ENCODE measurements at regions not wholly inside any gene's neighbourhood (a gene's known extent, or its start where the extent isn't known, plus 50 kb on each side); places are given as distances from the start of the nearest gene placed in this dataset.

DNA sequence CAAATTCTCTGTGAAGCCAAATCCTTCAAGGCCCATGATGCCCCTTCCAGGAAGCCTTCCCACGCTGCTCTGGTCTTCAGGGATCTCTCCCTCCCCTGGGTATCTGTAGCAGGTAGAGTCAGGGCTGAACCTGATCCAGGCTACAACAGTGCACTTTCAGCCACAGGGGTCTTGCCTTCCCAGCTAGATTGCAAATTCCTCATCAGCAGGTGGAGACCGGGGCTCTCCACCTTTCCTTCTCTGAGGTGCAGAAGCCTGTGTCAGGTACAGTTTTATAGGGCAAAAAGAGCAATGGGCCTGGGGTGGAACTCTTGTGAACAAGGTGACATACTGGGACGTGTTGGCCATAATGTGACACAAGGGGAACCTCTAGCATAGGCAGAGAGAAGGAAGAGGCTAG is 312.9 kb downstream of the MYCN start:
- H3K4me2 ChIP-seq (ENCODE audit: low read length): no peak overlapping the region
- H3K4me3 ChIP-seq (ENCODE audit: low read depth, low read length, poor library complexity, severe bottlenecking): no peak overlapping the region
- no peaks in the 10 kb centered on the region for H3K27me3 ChIP-seq (ENCODE audit: insufficient read depth, low read length)
- no peak overlapping the region for H3K9ac ChIP-seq (ENCODE audit: low read length)
- no peaks in the 10 kb centered on the region for H3F3A ChIP-seq (ENCODE audit: insufficient read depth, low read length)
- H3K79me2 ChIP-seq (ENCODE audit: insufficient read depth, low read length): no peaks in the 10 kb centered on the region
- no peaks in the 10 kb centered on the region for H3K36me3 ChIP-seq (ENCODE audit: insufficient read depth, low read length)
- no peaks in the 10 kb centered on the region for H3K9me2 ChIP-seq (ENCODE audit: low read depth, low read length)
- H3K27ac ChIP-seq (ENCODE audit: low read depth, low read length, poor library complexity, severe bottlenecking): no peak overlapping the region
- H2AFZ ChIP-seq (ENCODE audit: low read length): no peak overlapping the region
- H4K20me1 ChIP-seq (ENCODE audit: insufficient read depth, low read length): no peaks in the 10 kb centered on the region
- no peaks in the 10 kb centered on the region for H3K9me3 ChIP-seq (ENCODE audit: low read length)
- no peaks in the 10 kb centered on the region for H3K4me1 ChIP-seq (ENCODE audit: insufficient read depth, low read length, severe bottlenecking)
- TF ChIP-seq EZH2 (IDR thresholded peaks at IDR 0.05; ENCODE audit: borderline replicate concordance, low read length): no peak
- TF ChIP-seq, protein P1, sequence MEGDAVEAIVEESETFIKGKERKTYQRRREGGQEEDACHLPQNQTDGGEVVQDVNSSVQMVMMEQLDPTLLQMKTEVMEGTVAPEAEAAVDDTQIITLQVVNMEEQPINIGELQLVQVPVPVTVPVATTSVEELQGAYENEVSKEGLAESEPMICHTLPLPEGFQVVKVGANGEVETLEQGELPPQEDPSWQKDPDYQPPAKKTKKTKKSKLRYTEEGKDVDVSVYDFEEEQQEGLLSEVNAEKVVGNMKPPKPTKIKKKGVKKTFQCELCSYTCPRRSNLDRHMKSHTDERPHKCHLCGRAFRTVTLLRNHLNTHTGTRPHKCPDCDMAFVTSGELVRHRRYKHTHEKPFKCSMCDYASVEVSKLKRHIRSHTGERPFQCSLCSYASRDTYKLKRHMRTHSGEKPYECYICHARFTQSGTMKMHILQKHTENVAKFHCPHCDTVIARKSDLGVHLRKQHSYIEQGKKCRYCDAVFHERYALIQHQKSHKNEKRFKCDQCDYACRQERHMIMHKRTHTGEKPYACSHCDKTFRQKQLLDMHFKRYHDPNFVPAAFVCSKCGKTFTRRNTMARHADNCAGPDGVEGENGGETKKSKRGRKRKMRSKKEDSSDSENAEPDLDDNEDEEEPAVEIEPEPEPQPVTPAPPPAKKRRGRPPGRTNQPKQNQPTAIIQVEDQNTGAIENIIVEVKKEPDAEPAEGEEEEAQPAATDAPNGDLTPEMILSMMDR (IDR thresholded peaks at IDR 0.05; ENCODE audit: low read length): no peak

DNA sequence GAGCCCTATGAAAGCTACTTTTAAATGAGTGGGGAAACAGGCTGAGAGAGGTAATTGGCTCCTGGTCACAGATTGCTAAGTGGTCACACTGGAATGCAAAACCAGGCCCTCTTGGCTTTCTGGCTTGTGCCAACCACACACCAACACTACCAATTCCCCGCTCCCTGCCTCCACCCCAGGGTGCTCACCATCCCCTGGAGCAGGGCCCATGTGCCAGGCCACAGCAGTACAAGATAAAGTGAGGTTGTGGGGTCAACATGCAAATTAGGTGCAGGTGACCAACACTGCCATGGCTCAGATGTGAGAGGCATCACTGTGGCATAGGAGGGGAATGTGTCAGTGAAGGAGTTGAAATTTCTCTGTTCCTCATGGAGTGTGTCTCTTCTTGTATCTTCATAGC is 312.5 kb downstream of the MYCN start:
- no peak overlapping the region for H3K4me2 ChIP-seq (ENCODE audit: low read length)
- H3K36me3 ChIP-seq (ENCODE audit: insufficient read depth, low read length): no peaks in the 10 kb centered on the region
- H3F3A ChIP-seq (ENCODE audit: insufficient read depth, low read length): no peaks in the 10 kb centered on the region
- H3K9me3 ChIP-seq (ENCODE audit: low read length): no peaks in the 10 kb centered on the region
- H3K27me3 ChIP-seq (ENCODE audit: insufficient read depth, low read length): no peaks in the 10 kb centered on the region
- H3K27ac ChIP-seq (ENCODE audit: low read depth, low read length, poor library complexity, severe bottlenecking): no peak overlapping the region
- H3K9me2 ChIP-seq (ENCODE audit: low read depth, low read length): no peaks in the 10 kb centered on the region
- no peak for TF ChIP-seq EZH2 (IDR thresholded peaks at IDR 0.05; ENCODE audit: borderline replicate concordance, low read length)
- TF ChIP-seq, protein P1 (IDR thresholded peaks at IDR 0.05; ENCODE audit: low read length): no peak
- no peaks in the 10 kb centered on the region for H3K4me1 ChIP-seq (ENCODE audit: insufficient read depth, low read length, severe bottlenecking)
- H2AFZ ChIP-seq (ENCODE audit: low read length): no peak overlapping the region
- no peak overlapping the region for H3K4me3 ChIP-seq (ENCODE audit: low read depth, low read length, poor library complexity, severe bottlenecking)
- no peaks in the 10 kb centered on the region for H3K79me2 ChIP-seq (ENCODE audit: insufficient read depth, low read length)
- H3K9ac ChIP-seq (ENCODE audit: low read length): no peak overlapping the region
- H4K20me1 ChIP-seq (ENCODE audit: insufficient read depth, low read length): no peaks in the 10 kb centered on the region

DNA sequence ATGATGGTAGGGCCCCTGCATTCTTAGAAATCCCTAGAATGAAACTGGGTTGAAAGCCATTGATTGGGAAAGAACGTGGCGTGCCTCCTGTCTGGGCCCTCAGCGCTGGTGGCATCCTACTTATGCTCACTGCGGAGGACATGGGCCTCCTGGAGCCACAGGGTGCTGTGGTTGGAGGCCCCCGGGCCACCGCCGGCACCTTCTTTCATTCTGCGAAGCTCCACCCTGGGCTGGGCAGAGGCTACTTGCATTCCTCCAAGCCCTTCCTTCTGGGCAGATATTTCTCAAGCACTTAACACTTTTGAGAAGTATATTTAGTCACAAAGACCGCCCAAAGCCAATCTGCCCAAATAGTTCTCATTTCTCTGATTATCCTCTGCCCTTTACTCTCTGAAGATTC is 311.9 kb downstream of the MYCN start:
- H3F3A ChIP-seq (ENCODE audit: insufficient read depth, low read length): no peaks in the 10 kb centered on the region
- H3K4me2 ChIP-seq (ENCODE audit: low read length): no peak overlapping the region
- H3K9me2 ChIP-seq (ENCODE audit: low read depth, low read length): no peaks in the 10 kb centered on the region
- no peaks in the 10 kb centered on the region for H3K36me3 ChIP-seq (ENCODE audit: insufficient read depth, low read length)
- H3K4me1 ChIP-seq (ENCODE audit: insufficient read depth, low read length, severe bottlenecking): no peaks in the 10 kb centered on the region
- no peaks in the 10 kb centered on the region for H3K27me3 ChIP-seq (ENCODE audit: insufficient read depth, low read length)
- no peaks in the 10 kb centered on the region for H3K79me2 ChIP-seq (ENCODE audit: insufficient read depth, low read length)
- H3K27ac ChIP-seq (ENCODE audit: low read depth, low read length, poor library complexity, severe bottlenecking): no peak overlapping the region
- no peaks in the 10 kb centered on the region for H3K9me3 ChIP-seq (ENCODE audit: low read length)
- no peak overlapping the region for H3K4me3 ChIP-seq (ENCODE audit: low read depth, low read length, poor library complexity, severe bottlenecking)
- no peaks in the 10 kb centered on the region for H4K20me1 ChIP-seq (ENCODE audit: insufficient read depth, low read length)
- TF ChIP-seq EZH2 (IDR thresholded peaks at IDR 0.05; ENCODE audit: borderline replicate concordance, low read length): no peak
- TF ChIP-seq, protein P1 (IDR thresholded peaks at IDR 0.05; ENCODE audit: low read length): no peak
- H3K9ac ChIP-seq (ENCODE audit: low read length): no peak overlapping the region
- H2AFZ ChIP-seq (ENCODE audit: low read length): no peak overlapping the region
